ENCODE measurements at regions not wholly inside any gene's neighbourhood (a gene's known extent, or its start where the extent isn't known, plus 50 kb on each side); places are given as distances from the start of the nearest gene placed in this dataset.
A peak's percentile ranks its signal among the peaks of the same experiment; 100 is the strongest.

DNA sequence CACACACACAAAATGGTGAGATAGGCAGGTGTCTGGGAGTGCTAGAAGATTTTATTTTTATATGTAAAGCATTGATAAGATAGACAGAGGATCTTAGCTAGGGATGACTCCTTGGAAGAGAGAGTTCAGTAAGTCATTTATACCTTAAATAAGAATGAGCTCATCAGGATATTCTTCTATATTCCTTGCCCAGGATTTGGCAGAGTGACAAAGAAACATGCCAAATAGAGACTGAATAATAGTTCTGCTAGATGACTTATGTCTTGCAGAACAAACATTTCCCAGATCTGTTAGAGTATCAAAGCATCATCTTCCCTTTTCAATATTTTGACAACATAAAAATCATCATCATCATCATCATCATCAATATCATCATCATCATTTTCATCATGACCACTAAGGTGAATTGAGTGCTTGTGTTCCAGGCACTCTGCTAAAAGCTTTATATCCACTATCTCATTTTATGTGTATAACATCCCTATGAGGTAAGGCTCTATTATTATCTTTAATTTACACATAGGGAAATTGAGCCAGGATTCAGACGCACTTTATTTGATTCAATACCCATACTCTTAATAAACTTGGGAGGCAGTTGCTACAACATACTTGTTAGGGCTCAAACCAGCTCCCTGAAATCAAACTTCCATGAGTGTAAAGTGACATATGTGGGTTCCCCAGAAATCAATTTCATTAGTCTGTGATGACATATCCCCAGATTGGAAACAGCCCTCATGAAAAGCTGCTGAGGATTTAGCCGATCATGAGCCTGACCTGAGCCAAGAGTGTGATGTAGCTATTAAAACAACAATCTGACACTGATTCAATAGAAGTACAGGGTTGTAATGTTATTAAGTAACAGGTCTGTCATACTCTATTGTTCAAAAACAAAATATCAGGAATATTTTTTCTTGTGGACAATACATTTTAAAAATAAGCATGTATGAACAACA is 176.3 kb upstream of the SEMA6A start:
- no peak for DNase-seq (ENCODE audit: low read depth in 2 of 2)
- H3K4me3 ChIP-seq (replicated peaks in 1 of 2; ENCODE audit: low read depth in 2 of 2, low read length in 2 of 2) = no peak overlapping the region
- TF ChIP-seq, protein P1, sequence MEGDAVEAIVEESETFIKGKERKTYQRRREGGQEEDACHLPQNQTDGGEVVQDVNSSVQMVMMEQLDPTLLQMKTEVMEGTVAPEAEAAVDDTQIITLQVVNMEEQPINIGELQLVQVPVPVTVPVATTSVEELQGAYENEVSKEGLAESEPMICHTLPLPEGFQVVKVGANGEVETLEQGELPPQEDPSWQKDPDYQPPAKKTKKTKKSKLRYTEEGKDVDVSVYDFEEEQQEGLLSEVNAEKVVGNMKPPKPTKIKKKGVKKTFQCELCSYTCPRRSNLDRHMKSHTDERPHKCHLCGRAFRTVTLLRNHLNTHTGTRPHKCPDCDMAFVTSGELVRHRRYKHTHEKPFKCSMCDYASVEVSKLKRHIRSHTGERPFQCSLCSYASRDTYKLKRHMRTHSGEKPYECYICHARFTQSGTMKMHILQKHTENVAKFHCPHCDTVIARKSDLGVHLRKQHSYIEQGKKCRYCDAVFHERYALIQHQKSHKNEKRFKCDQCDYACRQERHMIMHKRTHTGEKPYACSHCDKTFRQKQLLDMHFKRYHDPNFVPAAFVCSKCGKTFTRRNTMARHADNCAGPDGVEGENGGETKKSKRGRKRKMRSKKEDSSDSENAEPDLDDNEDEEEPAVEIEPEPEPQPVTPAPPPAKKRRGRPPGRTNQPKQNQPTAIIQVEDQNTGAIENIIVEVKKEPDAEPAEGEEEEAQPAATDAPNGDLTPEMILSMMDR (IDR thresholded peaks at IDR 0.05; ENCODE audit: low read depth, low read length) = no peak

DNA sequence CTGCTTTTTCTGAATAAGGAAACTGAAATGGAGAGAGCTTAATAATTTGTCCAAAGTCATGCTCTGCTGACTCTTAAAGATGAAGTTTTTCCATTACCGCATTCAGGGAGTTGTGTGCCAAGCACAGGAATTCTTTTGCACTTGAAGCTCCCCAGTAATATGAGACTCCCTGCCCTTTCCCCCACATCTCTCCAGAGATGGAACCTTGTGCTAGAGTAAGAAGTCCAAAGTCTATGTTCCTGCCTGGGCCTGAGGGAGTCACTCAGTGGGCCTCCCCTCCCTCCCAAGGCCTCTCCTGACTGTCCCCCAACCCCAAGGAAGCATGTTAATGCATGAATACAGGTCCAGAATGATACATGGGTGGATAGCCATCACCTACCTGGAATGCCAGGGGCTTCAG is 173.3 kb upstream of the SEMA6A start:
- no peak for DNase-seq (ENCODE audit: low read depth in 2 of 2)
- TF ChIP-seq, protein P1 (IDR thresholded peaks at IDR 0.05; ENCODE audit: low read depth, low read length) = no peak
- no peak overlapping the region for H3K4me3 ChIP-seq (replicated peaks in 1 of 2; ENCODE audit: low read depth in 2 of 2, low read length in 2 of 2)

DNA sequence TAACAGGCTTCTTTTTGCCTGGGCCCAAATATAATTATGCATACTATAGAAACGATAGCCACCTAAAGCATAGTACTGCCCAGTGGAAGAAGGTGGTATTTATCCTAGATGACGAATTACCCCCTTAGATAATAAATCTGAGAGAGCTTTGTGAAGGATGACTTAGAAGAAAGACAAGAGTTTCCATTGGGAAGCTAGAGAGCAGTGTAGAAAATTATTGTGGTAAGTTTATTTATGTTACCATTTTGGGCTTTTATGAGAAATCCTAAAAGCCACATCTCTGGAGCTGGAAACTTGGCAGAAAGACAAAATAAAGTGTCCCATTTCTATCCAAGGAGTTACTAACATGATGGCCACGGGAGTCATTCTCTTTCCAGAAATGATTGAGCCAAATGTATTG is 172.0 kb upstream of the SEMA6A start:
- TF ChIP-seq, protein P1 (IDR thresholded peaks at IDR 0.05; ENCODE audit: low read depth, low read length) = no peak
- H3K4me3 ChIP-seq (replicated peaks in 1 of 2; ENCODE audit: low read depth in 2 of 2, low read length in 2 of 2) = no peak overlapping the region
- DNase-seq (ENCODE audit: low read depth in 2 of 2) = no peak

DNA sequence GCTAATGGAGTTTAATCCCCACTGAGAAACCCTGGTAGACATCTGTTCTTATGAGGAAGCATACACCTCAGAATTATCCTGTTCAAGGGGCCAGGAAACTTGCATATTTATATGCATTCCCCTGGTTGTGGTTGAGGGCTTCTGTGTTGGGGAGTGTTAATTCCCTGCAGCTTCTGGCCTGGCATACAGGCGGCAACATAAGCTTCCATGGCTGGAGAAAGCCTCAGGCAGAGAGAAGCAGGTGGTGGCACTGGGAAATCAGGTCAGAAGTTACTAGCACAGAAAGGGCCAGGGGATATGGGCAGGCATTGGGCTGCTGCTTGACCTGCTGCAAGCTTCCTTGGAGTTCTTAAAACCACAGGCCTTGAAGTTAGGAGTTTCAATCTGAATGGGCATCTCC is 166.1 kb upstream of the SEMA6A start:
- TF ChIP-seq, protein P1 (IDR thresholded peaks at IDR 0.05; ENCODE audit: low read depth, low read length) = no peak
- H3K4me3 ChIP-seq (replicated peaks in 1 of 2; ENCODE audit: low read depth in 2 of 2, low read length in 2 of 2) = no peak overlapping the region
- DNase-seq (ENCODE audit: low read depth in 2 of 2) = no peak

DNA sequence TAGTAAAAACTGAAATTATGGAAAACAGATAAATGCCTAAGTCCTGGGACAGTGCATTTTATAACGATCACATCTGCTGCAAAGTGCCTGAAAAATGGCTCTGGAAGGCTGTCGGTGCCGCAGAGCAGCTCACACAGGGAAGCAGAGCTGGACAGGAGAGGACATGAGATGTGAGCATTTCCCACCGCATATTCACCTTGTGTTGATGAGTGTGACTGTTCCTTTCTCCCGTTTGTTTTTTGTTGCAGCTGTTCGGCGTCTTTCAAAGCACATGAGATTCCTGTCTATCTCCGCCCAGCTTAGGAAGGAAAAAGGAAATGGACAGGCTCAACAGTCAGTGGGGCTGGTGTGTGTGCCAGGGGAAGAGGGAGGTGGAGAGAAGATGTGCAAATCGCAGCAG is 164.9 kb upstream of the SEMA6A start:
- TF ChIP-seq, protein P1 (IDR thresholded peaks at IDR 0.05; ENCODE audit: low read depth, low read length) = no peak
- no peak overlapping the region for H3K4me3 ChIP-seq (replicated peaks in 1 of 2; ENCODE audit: low read depth in 2 of 2, low read length in 2 of 2)
- peak in 1 of 2 donors; percentile 14 for DNase-seq (ENCODE audit: low read depth in 2 of 2)

DNA sequence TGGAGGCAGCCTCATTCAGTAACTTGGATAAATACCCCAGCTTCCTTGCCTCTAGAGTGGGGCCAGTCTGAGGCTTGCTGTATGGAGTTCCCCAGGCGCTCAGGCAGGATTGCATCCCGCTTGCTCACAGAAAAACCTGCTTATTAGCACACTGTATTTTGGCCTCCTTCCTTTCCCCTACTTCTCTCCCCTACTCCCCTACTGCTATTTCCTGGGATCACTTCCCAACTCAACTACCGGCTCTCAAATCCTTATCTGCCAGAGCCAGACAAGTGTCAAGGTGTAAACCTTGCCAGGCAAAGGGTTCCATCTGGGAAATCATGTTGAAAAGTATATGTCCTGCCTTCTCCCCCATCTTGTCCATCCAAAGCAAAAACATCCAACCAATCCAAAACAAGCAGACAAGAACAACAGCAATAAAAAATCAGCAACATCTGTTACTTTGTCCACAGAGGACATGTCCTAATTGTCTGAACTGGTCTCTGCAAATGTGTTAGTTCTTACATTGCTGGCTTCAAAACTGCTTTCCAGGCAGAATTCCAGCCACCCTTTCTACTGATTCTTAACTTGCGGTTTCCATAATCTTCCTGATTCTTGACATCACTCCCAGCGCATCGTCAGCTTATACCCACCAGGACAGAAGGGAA is 164.1 kb upstream of the SEMA6A start:
- DNase-seq (ENCODE audit: low read depth in 2 of 2) = peak in 1 of 2 donors; percentile 28
- H3K4me3 ChIP-seq (replicated peaks in 1 of 2; ENCODE audit: low read depth in 2 of 2, low read length in 2 of 2) = no peak overlapping the region
- TF ChIP-seq, protein P1 (IDR thresholded peaks at IDR 0.05; ENCODE audit: low read depth, low read length) = no peak
